ENCODE measurements at regions not wholly inside any gene's neighbourhood (a gene's known extent, or its start where the extent isn't known, plus 50 kb on each side); places are given as distances from the start of the nearest gene placed in this dataset.

DNA sequence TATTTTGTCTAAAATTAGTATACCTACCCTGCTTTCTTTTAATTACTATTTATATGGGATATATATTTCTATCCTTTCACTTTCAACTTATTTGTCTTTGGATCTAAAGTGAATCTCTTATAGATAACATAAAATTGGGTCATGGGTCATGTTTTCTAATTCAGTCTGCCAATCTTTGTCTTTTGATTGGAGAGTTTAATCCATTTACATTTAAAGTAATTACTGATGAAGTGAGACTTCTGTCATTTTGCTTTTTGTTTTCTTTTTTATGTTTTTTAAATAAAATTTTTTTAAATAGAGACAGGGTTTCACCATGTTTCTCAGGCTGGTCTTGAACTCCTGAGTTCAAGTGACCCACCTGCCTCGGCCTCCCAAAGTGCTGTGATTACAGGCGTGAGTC lies 50.5 kb upstream of the PRDM1 start:
- no peak for DNase-seq (ENCODE audit: low read depth)

DNA sequence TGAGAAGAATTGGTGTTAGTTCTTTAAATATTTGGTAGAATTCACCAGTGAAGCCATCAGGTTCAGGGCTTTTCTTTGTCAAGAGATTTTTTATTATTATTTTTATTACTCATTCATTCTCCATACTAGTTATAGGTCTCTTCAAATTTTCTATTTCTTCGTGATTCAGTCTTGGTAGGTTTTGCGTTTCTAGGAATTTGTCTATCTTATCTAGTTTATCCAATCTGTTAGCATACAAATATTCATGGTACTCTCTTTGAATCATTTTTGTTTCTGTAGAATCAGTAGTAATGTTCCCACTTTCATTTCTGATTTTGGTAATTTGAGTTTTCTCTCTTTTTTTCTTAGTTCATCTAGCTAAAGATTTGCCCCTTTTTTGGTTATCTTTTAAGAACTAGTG lies 52.3 kb upstream of the PRDM1 start:
- DNase-seq (ENCODE audit: low read depth), result no peak

DNA sequence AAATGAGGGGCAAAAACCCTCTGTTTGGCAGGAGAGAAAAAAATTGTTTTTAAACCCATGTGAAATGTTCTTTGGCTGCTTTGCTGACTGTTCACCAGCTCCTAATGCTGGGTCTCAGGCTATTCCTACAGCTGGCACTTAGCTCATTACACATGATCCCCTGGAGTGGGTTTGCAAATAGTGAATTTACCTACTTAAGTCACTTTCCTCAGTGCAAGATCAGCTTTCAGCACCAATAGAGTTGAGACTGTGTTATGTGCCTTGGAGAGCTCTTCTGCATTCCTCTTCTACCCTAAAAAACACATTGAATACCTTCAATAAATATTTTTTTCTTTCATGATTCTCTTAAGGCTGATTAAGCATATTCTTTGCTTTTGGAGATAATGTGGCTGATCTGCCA lies 58.4 kb upstream of the PRDM1 start:
- DNase-seq (ENCODE audit: low read depth), result no peak

- no peak for DNase-seq (ENCODE audit: low read depth)
Observed at GRCh38 chr6:106026748-106027715, 59.1 kb upstream of the PRDM1 start.

GRCh38 chr6:106025655-106026054 lies 60.5 kb upstream of the PRDM1 start:
- DNase-seq (ENCODE audit: low read depth), result no peak

DNA sequence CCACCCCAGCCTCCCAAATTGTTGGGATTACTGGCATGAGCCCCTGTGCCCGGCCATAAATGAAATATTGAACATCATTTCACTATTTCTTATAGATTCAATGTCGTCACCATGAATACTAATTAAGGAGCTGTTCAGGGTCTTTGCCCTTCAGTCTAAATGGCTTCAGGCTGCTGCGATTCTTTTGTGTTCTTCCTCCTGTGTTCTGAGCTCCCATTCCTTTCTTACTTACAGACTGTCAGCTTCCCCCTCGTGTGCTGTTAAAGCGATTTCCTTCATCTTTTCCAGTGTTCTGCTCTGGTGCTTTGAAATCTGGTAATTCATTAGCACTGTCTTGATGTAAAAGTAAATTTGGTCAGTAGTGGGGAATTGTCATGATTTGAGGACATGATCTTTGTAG lies 63.3 kb upstream of the PRDM1 start:
- no peak for DNase-seq (ENCODE audit: low read depth)

GRCh38 chr6:106017454-106017853 lies 68.7 kb upstream of the PRDM1 start:
- no peak for DNase-seq (ENCODE audit: low read depth)

DNA sequence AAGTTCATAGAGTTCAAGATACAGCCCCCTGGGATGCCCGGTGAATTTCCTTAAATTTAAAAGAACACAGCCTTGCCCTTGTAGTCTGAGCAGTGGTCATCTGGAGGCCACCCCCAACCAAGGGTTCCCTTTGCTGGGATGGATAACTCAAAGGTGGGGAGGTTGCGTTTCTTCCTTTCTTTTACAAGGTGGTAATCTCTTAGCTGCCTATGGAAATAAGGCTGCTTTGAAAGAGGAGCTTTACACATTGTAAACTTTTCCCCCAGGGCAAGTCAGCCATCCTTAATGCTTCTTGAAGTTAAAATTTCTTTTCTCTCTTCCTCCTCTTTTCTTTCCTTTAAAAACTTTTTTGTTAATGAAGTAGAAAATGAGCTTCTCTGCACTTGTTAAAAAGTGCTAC lies 71.2 kb upstream of the PRDM1 start:
- no peak for DNase-seq (ENCODE audit: low read depth)

DNA sequence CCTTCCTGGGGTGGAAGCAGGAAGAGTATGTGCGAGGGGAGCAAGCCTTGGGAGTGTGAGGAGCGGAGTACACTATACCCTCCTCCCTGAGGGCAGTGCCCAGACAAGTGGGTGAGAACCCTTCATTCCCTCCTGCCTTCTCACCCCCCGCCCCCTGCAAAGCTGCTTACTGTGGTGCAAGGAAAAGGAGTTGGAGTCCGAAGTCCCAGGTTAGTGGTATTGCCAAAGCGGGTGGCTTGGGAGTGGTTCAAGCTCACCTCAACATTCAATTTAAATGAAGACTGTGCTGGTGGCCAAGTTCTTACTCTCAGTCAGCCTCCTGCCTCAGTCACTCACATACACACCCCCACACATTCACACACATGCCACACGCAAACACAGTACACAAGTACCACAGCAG lies 74.7 kb upstream of the PRDM1 start:
- DNase-seq (ENCODE audit: low read depth), result no peak

DNA sequence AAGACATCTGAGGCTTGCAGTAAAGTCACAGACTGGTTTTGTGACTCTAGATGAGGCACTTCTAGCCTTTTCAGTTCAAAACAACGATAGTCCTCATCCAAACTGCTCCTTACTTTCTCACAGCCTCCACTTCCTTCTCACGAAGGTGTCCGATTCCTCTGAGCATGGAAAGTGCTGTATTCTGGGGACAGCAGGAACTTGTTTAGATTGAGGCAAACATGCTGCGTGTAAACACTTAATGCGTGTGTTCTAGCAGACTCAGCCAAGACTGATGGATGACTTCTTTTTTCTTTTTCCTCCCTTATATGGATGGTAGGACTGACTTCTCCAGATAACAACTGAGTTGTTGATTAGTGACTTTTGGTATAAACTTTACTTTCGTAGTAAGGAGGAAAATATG lies 80.2 kb upstream of the PRDM1 start:
- DNase-seq (ENCODE audit: low read depth), result no peak

GRCh38 chr6:106005013-106005412 lies 81.1 kb upstream of the PRDM1 start:
- no peak for DNase-seq (ENCODE audit: low read depth)

GRCh38 chr6:106003268-106003987 lies 82.7 kb upstream of the PRDM1 start:
- DNase-seq (ENCODE audit: low read depth), result no peak

GRCh38 chr6:106002005-106002404 lies 84.1 kb upstream of the PRDM1 start:
- no peak for DNase-seq (ENCODE audit: low read depth)

- DNase-seq (ENCODE audit: low read depth), result no peak
Observed at GRCh38 chr6:106000935-106001334, 85.2 kb upstream of the PRDM1 start.

DNA sequence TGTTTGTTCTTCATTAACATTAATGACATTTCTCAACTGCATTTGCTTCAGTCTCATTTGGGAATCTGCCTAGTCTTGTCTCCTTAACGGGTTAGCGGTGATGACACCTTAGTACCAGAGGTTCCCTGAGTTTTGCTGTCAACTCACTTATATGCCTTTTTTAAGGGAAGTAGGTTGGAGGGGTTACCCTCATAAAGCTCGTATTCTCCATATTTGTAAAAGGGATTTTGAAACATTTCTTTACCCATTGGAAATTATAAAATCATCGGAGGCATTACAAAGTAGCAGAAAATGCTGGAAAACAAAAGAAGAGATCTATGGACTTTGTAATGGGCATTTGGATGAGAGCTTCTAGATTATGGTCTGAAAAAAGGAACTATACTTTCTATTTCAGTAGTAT lies 88.7 kb upstream of the PRDM1 start:
- no peak for DNase-seq (ENCODE audit: low read depth)

DNA sequence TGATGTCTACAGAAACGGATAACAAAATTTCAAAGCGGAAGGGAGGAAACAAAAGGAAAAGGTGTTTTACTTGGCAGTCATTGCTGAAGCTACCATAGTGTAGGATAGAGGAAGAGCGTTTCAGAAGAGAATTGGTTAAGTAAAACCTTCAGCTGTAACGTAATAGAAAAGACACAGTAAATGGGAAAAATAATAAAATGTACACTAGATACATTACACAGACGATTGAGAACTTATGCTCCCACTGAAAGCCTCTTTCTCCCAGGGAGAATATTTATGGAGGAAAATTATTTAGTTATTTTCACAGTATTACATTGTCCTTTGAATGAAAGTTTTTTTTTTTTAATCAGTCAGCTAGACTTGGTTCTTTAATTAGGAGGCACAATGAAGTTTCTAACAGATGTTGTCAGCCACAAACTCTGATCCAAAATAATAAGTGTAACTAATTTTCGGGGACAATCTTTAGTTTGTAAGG lies 90.7 kb upstream of the PRDM1 start:
- DNase-seq (ENCODE audit: low read depth), result no peak

DNA sequence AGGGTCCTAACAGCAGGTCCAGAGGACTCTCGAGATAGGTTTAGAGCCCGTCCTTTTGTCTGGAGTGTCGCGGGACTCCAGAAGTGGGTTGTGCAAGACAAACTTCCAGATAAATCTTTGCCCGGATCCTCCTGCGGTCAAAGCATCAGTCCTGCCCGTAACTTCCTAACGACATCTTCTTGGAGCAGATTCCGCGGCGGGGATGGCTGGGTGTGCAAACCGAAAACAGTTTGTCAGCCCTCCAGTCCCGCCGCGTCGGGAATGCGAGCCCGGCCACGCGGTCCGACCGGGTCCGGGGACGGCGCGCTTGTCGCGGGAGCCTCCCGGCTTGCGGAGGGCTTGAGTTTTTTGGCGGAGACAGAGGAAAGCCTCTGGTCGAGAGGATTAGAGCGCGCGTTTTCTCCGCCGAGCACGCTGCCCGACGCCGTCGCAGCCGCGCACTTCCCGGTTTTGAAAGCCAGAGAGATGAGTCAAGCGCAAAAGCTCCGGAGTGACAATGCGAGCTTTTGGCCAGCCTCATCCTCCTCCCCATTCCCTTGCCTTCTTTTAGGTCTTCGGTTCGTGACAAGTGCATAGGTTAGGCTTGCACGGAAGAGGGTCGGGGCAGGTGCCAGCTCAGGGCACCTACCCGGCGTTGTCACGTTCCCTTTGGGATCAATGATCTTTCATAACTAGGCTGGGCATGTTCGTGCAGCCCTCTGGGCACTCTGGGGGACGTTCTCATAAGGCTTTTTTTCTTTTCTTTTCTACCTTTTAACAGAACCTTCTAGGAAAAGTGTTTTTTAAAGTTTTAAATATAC lies 91.3 kb upstream of the PRDM1 start:
- DNase-seq (ENCODE audit: low read depth), result peak; percentile 67

DNA sequence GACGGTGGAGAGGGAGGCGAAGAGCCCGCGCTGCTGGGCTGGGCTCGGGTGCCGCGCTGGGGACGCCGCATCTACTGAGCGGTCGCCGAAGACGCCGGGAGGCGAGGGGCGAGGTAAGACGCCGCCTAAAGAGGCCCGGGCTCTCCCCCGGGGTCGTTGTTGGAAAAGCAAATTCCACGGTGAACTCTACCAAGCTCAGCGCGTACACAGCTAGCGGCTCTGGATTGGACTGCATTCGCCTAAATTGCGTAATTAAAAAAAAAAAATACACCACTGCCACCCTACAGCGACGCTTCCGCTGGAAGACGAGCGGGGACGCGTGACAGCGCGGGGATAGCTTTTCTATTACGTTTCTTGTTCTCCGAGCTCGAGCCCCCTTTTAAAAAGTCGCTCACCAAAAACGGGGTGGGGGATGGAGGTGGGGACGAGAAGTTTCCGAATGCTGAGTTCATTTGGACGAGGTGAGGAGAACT lies 92.0 kb upstream of the PRDM1 start:
- no peak for DNase-seq (ENCODE audit: low read depth)

DNA sequence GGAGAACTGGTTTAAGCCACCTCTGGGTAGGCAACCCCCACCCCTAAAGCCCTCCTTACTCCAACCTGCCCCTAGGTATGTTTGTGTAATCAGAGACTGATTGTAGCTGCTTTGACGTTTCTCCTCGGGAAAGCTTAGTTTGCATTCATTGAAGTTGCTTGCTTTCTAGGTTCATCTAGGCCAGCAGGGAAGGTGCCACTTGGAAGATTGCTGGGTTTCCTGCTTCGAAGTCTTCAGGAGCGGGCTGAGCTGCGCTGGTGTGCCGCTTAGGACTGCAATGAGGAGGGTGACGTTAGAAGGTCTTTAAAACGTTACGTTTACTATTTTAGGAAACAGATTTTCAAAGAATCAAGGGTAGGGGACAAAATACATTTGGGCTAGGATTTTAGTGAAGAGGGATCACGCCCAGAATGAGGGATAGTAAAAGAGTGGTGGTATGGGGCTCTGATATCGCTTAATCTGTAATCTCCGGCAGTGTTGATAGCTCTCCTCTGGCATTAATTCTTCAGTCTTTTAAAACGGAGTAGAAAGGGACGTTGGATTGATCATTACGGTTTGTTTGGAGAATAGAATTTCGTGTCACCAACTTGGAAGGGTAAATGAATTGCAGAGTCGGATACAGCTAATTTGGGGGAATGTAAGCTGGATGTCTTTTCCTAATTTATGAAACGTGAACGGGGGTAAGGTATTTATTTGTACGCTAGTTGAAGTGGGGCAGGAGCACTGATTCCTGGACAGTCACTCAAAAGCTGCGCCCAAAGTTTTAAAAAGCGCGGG lies 92.6 kb upstream of the PRDM1 start:
- DNase-seq (ENCODE audit: low read depth), result no peak

DNA sequence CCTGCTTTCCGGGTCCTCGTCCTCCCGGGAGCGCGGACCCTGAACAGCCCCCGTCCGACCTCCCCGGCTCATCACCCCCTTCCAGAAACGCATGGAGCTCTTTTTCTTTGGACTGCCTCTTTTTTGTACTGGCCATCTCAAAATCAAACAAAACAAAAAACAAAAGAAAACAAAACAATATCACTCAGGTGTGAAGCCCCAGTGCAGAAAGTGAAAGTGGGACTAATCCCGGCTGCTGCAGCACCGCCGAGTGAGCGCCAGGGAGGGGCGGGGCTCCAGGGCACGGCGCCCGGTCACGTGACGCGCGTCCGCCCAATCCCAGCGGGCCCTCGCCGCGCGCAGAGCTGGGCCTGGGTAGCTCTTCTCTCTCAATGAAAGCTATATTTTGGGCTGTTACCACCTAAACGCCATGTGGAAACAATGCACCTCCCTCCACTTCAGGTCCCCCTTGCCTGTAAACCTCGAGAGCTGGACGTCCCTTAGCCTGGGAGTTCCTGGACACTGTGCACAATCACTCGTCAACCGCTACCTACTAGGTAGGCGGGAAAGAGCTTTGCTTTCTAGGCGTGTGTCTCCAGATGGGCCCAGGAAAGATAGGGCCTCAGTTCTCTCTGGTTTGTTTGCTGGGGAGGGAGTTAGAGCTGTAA lies 93.7 kb upstream of the PRDM1 start:
- no peak for DNase-seq (ENCODE audit: low read depth)
